GM23338 (cell line): ENCODE measurements at regions not wholly inside any gene's neighbourhood (a gene's known extent, or its start where the extent isn't known, plus 50 kb on each side); places are given as distances from the start of the nearest gene placed in this dataset.

ENCODE experiments used
- CTCF ChIP-seq, 2 experiments: fragments of 200-600 bp in 1 of 2; sonication (generic) in 1 of 2; conservative IDR thresholded peaks; 2 replicates each; pipeline versions ENCODE4 v1.5.1 to v1.6.1; 2016 to 2017; ENCODE audit warnings: antibody characterized with exemption in 2 of 2, low read depth in 2 of 2, mild to moderate bottlenecking in 2 of 2, moderate library complexity in 1 of 2
- POLR2AphosphoS5 ChIP-seq: IDR thresholded peaks from 2 replicates; pipeline ENCODE4 v1.6.1; 2016; ENCODE audit warnings: antibody characterized with exemption, low read depth
- TF ChIP-seq, protein P1 (sequence below): IDR thresholded peaks from one replicate; pipeline ENCODE4 v1.6.1; 2018; ENCODE audit warnings: antibody characterized with exemption; ENCODE audit not compliant: unreplicated experiment

DNA sequence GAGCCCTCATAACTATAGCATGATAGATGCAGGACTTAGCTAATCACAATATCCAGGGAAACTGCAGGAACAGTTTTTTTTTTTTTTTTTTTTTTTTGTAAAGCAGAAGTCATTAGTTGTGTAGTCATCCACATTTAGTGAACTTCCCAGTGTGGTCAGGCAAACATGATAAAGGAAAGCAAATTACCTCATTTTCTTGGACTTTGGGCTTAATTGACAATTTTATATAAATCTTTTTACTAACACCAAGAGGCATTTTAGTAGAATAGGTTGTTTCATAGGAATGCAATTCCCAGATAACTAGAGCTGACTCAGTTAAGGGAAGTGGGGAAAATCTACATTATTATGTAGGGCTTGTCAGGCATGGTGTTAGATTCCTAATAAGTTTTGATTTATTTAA lies 142.7 kb upstream of the GCFC2 start:
- TF ChIP-seq CTCF (conservative IDR thresholded peaks at IDR 0.05; ENCODE audit: low read depth in 2 of 2) (no peak), POLR2AphosphoS5 (no peak)
- TF ChIP-seq, protein P1, sequence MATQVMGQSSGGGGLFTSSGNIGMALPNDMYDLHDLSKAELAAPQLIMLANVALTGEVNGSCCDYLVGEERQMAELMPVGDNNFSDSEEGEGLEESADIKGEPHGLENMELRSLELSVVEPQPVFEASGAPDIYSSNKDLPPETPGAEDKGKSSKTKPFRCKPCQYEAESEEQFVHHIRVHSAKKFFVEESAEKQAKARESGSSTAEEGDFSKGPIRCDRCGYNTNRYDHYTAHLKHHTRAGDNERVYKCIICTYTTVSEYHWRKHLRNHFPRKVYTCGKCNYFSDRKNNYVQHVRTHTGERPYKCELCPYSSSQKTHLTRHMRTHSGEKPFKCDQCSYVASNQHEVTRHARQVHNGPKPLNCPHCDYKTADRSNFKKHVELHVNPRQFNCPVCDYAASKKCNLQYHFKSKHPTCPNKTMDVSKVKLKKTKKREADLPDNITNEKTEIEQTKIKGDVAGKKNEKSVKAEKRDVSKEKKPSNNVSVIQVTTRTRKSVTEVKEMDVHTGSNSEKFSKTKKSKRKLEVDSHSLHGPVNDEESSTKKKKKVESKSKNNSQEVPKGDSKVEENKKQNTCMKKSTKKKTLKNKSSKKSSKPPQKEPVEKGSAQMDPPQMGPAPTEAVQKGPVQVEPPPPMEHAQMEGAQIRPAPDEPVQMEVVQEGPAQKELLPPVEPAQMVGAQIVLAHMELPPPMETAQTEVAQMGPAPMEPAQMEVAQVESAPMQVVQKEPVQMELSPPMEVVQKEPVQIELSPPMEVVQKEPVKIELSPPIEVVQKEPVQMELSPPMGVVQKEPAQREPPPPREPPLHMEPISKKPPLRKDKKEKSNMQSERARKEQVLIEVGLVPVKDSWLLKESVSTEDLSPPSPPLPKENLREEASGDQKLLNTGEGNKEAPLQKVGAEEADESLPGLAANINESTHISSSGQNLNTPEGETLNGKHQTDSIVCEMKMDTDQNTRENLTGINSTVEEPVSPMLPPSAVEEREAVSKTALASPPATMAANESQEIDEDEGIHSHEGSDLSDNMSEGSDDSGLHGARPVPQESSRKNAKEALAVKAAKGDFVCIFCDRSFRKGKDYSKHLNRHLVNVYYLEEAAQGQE, result no peak
